NCI-H2196 treated with DMSO at 0.1 percent for 48 hours (cell line): ENCODE measurements at regions not wholly inside any gene's neighbourhood (a gene's known extent, or its start where the extent isn't known, plus 50 kb on each side); places are given as distances from the start of the nearest gene placed in this dataset.
"Not testable (repeated sequence)": the region's sequence is repeated elsewhere in the genome, so short reads cannot be mapped to it uniquely, and the experiment has no call there.

Experiments used
- DNase-seq: peaks from one replicate; lab custom pipeline; 2025; ENCODE audit not compliant: unreplicated experiment; lab: John Stamatoyannopoulos, UW

GRCh38 chr1:65527190-65527589 is 106.7 kb downstream of the LEPR start:
- no peak for DNase-seq

DNA sequence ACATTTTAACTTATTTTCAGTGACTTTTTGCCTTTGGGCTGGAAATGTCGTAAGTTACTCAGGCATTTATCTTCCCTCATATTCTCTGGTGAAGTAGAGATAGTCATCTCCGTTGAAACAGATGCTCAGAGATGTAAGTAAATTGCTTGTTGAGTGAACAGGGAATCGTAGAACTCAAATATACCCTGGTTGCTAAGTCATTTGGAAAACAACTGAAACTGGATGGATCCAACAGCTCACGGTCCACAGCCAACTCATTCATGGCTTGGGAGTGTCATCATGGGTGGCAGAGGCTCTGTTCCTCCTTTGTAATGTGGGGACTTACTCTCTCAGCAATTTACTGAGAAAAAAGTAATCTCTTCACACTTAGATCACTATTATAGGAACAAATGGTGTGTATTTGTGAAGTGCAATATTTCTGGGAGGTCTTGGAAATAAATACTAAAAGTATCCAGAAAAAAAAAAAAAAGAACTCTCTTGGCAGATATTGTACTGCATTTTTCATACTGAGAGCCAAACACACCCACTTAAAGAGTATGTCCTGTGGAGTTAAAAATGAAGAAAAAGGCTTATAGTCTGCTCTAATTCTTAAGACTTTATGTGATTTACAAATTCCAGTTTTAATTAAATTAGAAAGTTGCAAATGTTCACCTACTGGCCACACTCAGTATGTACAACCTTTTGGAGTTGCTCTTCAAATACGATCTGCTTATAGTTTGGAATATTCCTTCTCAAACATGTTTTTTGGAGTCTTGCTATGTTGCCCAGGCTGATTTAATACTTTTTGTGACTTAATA is 107.4 kb downstream of the LEPR start:
- no peak for DNase-seq

GRCh38 chr1:65531972-65532570 is 111.6 kb downstream of the LEPR start:
- no peak for DNase-seq

GRCh38 chr1:65535981-65536380 is 115.5 kb downstream of the LEPR start:
- no peak for DNase-seq

DNA sequence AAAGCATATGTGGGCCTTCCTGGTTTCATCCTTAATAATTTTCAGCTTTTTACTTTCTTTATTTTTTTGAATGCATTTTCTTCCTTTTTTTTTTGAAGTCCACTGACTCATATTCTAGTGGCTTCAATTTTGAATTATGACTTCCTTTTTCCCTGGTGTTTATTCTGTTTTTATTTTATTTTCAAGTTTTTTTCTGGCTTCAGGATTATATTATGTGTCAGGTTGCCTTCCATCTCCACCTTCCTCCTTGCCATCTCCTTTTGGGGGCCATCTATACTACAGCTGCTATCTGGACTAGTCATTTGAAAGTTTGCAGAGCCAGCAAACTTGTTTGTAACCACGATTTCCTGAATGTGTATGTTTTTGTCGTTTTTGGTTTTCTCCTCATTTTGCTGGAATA is 117.6 kb downstream of the LEPR start:
- DNase-seq = no peak

DNA sequence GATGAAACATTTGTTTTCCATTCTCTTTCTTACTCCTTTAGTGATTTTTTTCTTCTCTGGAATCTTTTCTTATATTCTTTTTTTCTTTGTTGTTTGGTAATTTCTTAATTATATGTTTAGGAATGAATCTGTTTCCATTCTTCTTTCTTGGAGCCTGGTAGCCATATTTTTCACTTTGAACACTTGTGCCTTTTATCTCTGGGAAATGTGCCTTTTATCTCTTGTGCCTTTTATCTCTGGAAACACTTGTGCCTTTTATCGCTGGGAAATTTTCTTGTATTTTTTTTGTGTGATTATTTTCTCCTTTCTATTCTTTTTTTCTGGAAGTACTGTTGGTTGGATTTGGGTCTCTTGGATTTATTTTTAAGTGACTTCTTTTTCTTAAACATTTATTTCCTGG is 118.2 kb downstream of the LEPR start:
- no peak for DNase-seq

DNA sequence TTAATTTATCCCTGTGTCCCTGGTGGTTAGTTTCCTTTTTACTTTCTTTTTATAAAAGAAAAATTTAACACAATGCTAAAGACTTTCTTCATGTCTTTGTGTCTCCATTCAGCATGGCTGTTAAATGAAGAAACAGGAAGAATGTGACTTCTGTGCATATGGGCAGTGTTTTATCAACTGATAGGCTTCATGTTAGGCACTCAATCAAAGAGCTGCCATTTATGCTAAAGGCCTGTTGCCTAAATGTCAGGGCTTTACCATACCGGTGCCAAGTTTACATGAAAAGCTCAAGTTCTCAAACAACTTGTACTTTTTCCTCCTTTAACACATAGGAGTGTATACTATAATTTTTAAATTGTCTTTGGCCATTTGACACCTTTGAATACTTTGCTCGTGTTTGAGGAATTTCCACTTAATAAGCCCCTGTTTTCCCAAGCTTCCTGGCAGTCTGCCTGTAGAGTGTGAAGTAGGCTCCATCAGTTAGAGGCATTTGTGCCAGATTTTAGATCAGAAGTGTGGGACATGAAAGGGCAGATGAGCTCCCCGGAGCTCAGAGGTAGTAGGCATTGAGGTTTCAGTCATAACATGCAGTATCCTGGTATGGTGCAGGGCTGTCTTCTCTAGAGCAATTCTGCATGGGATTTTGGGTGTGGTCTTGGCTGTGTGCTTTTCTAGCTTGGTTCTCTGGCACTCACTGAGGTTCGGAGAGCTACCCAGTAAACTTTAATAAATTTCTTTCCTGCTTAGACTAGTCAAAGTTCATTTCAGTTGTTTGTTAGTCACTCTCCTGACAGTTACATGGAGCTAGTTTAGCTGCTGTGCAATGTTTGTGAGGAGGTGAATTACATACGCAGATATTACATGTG is 119.0 kb downstream of the LEPR start:
- no peak for DNase-seq

GRCh38 chr1:65541161-65541560 is 120.7 kb downstream of the LEPR start:
- no peak for DNase-seq

DNA sequence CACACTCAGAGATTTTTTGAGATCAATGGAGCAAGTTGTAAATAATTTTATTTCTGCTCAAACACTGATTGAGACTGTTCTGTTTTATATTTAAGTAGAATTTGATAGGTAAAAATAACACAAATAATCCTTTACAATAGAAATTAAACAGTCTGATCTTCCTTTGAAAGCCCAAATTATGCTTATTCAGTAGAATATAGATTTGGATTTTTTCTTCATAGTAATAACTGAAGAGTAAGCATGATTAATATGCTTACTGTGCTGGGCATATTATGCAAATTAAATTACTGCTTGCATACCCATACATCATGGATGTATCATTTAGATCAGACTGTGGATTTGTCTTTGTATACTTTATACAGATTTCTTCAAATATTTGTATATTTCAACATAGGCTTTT is 121.4 kb downstream of the LEPR start:
- DNase-seq = no peak

DNA sequence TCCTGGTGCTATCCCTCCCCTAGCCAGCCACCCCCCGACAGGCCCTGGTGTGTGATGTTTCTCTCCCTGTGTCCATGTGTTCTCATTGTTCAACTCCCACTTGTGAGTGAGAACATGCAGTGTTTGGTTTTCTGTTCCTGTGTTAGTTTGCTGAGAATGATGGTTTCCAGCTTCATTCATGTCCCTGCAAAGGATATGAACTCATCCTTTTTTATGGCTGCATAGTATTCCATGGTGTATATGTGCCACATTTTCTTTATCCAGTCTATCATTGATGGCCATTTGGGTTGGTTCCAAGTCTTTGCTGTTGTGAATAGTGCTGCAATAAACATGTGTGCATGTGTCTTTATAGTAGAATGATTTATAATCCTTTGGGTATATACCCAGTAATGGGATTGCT is 122.1 kb downstream of the LEPR start:
- not testable (repeated sequence) for DNase-seq

DNA sequence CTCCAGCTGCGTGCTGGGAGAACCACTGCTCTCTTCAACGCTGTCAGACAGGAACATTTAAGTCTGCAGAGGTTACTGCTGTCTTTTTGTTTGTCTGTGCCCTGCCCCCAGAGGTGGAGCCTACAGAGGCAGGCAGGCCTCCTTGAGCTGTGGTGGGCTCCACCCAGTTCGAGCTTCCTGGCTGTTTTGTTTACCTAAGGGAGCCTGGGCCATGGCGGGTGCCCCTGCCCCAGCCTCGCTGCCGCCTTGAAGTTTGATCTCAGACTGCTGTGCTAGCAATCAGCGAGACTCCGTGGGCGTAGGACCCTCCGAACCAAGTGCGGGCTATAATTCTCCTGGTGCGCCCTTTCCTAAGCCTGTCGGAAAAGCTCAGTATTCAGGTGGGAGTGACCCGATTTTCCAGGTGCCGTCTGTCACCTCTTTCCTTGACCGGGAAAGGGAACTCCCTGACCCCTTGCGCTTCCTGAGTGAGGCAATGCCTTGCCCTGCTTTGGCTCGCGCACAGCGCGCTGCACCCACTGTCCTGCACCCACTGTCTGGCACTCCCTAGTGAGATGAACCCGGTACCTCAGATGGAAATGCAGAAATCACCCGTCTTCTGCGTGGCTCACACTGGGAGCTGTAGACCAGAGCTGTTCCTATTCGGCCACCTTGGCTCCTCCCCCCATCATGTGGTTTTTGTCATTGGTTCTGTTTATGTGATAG is 130.0 kb downstream of the LEPR start:
- DNase-seq = not testable (repeated sequence)

GRCh38 chr1:65552484-65552883 is 132.0 kb downstream of the LEPR start:
- DNase-seq = not testable (repeated sequence)

DNA sequence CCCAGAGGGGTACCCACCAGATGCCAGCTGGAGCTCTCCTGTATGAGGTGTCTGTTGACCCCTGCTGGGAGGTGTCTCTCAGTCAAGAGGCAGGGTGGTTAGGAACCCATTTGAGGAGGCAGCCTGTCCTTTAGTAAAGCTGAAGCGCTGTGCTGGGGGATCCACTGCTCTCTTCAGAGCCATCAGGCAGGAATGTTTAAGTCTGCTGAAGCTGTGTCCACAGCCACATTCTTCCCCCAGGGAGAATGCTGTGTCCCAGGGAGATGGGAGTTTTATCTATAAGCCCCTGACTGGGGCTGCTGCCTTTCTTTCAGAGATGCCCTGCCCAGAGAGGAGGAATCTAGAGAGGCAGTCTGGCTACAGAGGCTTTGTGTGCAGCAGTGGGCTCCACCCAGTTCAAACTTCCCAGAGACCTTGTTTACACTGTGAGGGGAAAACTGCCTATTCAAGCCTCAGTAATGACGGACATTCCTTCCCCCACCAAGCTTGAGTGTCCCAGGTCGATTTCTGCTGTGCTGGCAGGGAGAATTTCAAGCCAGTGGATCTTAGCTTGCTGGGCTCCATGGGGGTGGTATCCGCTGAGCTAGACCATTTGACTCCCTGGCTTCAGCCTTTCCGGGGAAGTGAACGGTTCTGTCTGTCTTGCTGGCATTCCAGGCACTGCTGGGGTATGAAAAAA is 133.8 kb downstream of the LEPR start:
- DNase-seq = not testable (repeated sequence)

- DNase-seq = no peak
These were observed 134.4 kb downstream of the LEPR start for GRCh38 chr1:65554829-65555228.

DNA sequence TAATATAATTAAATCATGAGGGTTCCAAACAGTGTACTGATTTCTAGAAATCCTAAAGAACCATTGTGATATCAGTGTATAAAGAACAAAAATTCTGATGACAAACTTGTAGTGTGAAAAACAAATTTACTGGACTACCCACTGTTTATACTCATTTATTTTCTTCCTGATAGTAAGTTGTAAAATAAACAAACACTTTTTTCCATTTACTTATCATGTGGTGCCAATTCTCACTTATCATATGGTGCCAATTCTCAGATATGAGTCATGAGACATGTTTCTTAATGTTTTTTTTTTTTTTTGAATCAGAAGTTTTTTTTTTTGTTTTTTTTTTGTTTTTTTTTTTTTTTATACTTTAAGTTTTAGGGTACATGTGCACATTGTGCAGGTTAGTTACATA is 137.7 kb downstream of the LEPR start:
- DNase-seq = no peak

DNA sequence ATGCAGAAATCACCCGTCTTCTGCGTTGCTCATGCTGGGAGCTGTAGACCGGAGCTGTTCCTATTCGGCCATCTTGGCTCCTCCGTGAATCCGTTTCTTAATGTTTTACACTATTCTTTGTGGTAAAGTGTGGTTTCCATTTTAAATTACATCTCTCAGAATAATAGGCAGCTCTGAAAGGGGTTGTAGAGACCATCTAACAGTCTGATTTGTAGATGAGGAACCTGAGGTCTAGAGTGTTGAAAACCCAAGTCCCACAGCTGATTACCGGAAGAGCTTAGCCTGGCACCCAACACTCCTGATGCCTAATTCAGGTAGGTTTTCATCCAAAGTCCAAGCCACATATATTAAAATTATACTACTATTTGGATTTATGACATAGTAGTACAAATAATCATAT is 144.0 kb downstream of the LEPR start:
- no peak for DNase-seq

DNA sequence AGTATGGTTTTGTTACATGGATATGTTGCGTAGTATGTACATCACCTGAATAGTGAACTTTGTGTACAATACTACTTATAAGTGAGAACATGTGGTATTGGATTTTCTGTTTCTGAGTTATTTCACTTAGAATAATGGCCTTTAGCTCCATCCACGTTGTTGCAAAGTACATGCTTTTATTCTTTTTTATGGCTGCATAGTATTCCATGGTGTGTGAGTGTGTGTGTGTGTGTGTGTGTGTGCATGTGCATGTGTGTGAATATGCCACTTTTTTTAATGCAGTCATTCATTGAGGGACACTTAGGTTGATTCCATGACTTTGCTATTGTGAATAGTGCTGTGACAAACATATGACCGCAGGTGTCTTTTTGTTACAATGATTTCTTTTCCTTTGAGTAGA is 147.8 kb downstream of the LEPR start:
- DNase-seq = no peak

DNA sequence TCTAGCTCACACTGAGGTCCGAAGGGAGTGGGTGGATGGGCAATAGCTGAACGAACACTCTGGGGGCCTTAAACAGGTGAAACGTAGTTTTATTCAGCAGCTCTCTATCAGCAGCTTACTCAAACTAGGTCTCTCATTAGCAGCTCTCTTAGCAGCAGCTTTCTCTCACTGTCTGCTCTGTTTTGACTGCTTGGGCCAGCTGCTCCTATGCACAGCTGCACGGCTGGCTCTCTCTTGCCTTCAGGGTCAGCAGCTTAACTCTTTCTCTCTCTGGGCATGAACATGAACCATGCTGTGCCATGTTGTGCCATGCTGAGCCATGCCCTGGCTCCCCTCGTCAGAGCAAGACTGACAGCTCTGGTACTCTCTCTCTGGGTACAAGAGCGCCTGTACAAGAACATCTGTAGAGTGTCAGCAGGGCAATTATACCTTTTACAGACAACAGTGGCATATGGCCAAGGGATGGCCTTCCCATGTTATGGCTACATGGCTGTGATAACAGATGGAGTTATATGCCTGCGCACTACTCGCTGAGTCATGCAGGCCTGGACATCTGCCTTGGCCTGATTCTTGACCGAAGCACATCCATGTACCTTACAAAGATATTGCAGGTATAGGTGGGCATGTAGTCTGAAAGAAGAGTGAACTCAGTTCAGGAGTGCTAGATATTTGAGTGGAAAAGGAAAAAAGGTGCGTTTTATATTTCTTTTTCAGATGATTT is 152.4 kb downstream of the LEPR start:
- no peak for DNase-seq

DNA sequence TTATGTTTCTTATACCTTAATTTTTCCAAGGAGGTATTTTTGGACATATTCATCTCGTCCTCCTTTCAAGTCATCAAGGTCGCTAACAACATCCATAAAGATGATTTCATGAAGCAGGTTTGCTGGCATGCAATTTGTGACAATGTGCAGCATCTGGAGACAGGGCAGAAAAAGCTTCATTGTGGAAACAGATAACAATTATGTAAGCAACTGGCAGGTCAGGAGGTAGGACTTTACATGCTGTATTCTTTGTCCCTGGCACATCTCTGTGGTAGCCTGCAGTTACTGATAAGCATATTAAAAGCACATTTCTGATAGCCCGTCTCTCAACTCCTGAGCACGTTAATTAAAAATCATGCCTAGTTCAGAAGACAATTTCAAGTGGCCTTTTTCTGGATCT is 156.8 kb downstream of the LEPR start:
- DNase-seq = no peak

- not testable (repeated sequence) for DNase-seq
These were observed 157.5 kb downstream of the LEPR start for GRCh38 chr1:65577982-65578381.
